ENCODE measurements at regions not wholly inside any gene's neighbourhood (a gene's known extent, or its start where the extent isn't known, plus 50 kb on each side); places are given as distances from the start of the nearest gene placed in this dataset.

DNA sequence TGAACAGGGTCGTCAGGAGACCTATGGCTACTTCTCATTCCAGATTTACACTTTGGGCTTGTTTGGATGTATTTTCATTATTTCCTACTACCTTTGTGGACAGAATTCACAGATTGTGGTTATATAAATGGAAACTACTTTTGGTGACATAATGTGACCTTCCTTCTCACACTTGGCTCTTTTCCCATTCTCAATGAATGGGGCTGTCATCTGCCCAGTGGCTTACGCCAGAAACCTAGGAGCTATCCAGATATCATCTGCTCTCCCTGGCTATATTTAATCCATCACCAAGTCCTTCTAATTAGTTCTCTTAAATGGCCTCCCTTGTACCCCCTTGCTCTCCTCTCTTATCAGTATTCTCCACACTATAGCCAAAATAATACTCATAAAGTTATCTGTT is 1606.8 kb downstream of the KHDRBS2 start:
- no peak for ATAC-seq
- WGBS (ENCODE audit: insufficient coverage, low coverage, missing lambda C conversion rate) = 3% methylated on average over 2 of the region's 2 CpGs
- in situ Hi-C loops (cut with MboI) = no loop called here
- intact Hi-C loops (cut with micrococcal nuclease) = no loop called here
- Histone ChIP-seq H3K79me2 (ENCODE audit: control insufficient read depth, insufficient read depth, low read length) (no peaks in the 10 kb centered on the region), H3K4me2 (ENCODE audit: insufficient read depth, low read length) (no peak overlapping the region), H3K36me3 (ENCODE audit: control insufficient read depth, insufficient read depth, low read length) (no peaks in the 10 kb centered on the region), H3K4me1 (replicated peaks in 1 of 2; ENCODE audit: control insufficient read depth in 2 of 2, insufficient read depth in 2 of 2, low read length in 2 of 2) (no peaks in the 10 kb centered on the region), H3K9me3 (replicated peaks; ENCODE audit: control insufficient read depth, insufficient read depth, low read depth, low read length) (no peaks in the 10 kb centered on the region), H3K27me3 (ENCODE audit: control insufficient read depth in 2 of 2, insufficient read depth in 2 of 2, low read length in 2 of 2) (no peaks in the 10 kb centered on the region), H3K27ac (ENCODE audit: extremely low read depth, low read depth, low read length) (no peak overlapping the region), H4K20me1 (replicated peaks; ENCODE audit: control insufficient read depth, insufficient read depth, low read length) (no peaks in the 10 kb centered on the region), H2AFZ (ENCODE audit: low read depth, low read length) (no peak overlapping the region), H3K9me1 (ENCODE audit: control insufficient read depth, insufficient read depth, low read length) (no peaks in the 10 kb centered on the region), H3K9ac (ENCODE audit: insufficient read depth in 1 of 2, low read depth in 2 of 2, low read length in 2 of 2) (no peak overlapping the region), H3K4me3 (no peak overlapping the region)
- ChIA-PET POLR2A (no interaction called here), CTCF (ENCODE audit: low intra/inter-chr PET ratio) (no interaction called here)
- DNase-seq (ENCODE audit: extremely low read depth in 1 of 4, low spot score in 3 of 4) = no peak
- no TSS peak for BruUV-seq (replicated peaks)
- no peak for FAIRE-seq
- TF ChIP-seq PHB2 (IDR thresholded peaks at IDR 0.05; ENCODE audit: low read depth) (no peak), RNF2 (IDR thresholded peaks at IDR 0.05) (no peak), POLR2AphosphoS5 (IDR thresholded peaks at IDR 0.05; ENCODE audit: control insufficient read depth, insufficient read depth, low read depth, low read length) (no peak), TBP (optimal IDR thresholded peaks at IDR 0.05; ENCODE audit: low read depth, low read length) (no peak)
- TF ChIP-seq, protein P1, sequence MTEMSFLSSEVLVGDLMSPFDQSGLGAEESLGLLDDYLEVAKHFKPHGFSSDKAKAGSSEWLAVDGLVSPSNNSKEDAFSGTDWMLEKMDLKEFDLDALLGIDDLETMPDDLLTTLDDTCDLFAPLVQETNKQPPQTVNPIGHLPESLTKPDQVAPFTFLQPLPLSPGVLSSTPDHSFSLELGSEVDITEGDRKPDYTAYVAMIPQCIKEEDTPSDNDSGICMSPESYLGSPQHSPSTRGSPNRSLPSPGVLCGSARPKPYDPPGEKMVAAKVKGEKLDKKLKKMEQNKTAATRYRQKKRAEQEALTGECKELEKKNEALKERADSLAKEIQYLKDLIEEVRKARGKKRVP (CRISPR knock-in tag; IDR thresholded peaks at IDR 0.05) = no peak

GRCh38 chr6:60671369-60671768 is 1614.7 kb downstream of the KHDRBS2 start:
- Histone ChIP-seq H3K36me3 (ENCODE audit: control insufficient read depth, insufficient read depth, low read length) (no peaks in the 10 kb centered on the region), H4K20me1 (replicated peaks; ENCODE audit: control insufficient read depth, insufficient read depth, low read length) (no peaks in the 10 kb centered on the region), H3K9me3 (replicated peaks; ENCODE audit: control insufficient read depth, insufficient read depth, low read depth, low read length) (no peaks in the 10 kb centered on the region; the same call in 1 of the 2 replicates), H3K79me2 (ENCODE audit: control insufficient read depth, insufficient read depth, low read length) (no peaks in the 10 kb centered on the region), H3K4me2 (ENCODE audit: insufficient read depth, low read length) (no peak overlapping the region), H2AFZ (ENCODE audit: low read depth, low read length) (no peak overlapping the region), H3K9me1 (ENCODE audit: control insufficient read depth, insufficient read depth, low read length) (no peaks in the 10 kb centered on the region), H3K27ac (ENCODE audit: extremely low read depth, low read depth, low read length) (no peak overlapping the region), H3K4me3 (no peak overlapping the region), H3K4me1 (replicated peaks in 1 of 2; ENCODE audit: control insufficient read depth in 2 of 2, insufficient read depth in 2 of 2, low read length in 2 of 2) (no peaks in the 10 kb centered on the region), H3K9ac (ENCODE audit: insufficient read depth in 1 of 2, low read depth in 2 of 2, low read length in 2 of 2) (no peak overlapping the region), H3K27me3 (ENCODE audit: control insufficient read depth in 2 of 2, insufficient read depth in 2 of 2, low read length in 2 of 2) (no peaks in the 10 kb centered on the region)
- ChIA-PET CTCF (ENCODE audit: low intra/inter-chr PET ratio) (no interaction called here), POLR2A (no interaction called here)
- ATAC-seq = no peak
- in situ Hi-C loops (cut with MboI) (no loop called here), intact Hi-C loops (cut with micrococcal nuclease) (no loop called here)
- FAIRE-seq = no peak
- no peak for DNase-seq (ENCODE audit: extremely low read depth in 1 of 4, low spot score in 3 of 4)
- TF ChIP-seq CREBBP (IDR thresholded peaks at IDR 0.05; ENCODE audit: low read depth, low read length) = no peak
- TF ChIP-seq PTTG1 (tag; IDR thresholded peaks at IDR 0.05; ENCODE audit: low read depth) = no peak
- TF ChIP-seq HNRNPH1 (optimal IDR thresholded peaks at IDR 0.05; ENCODE audit: low read depth, low read length) = no peak
- TF ChIP-seq ZKSCAN8 (CRISPR knock-in tag; IDR thresholded peaks at IDR 0.05) = no peak
- no peak for TF ChIP-seq SMARCB1 (IDR thresholded peaks at IDR 0.05; ENCODE audit: insufficient read length, low read depth)
- TF ChIP-seq SMARCA5 (IDR thresholded peaks at IDR 0.05) = no peak
- no peak for TF ChIP-seq SMAD1 (IDR thresholded peaks at IDR 0.05; ENCODE audit: low read depth, low read length, partially characterized antibody)
- no peak for TF ChIP-seq MCM5 (IDR thresholded peaks at IDR 0.05; ENCODE audit: low read depth)
- no TSS peak for BruUV-seq (replicated peaks)
